ENCODE measurements at regions not wholly inside any gene's neighbourhood (a gene's known extent, or its start where the extent isn't known, plus 50 kb on each side); places are given as distances from the start of the nearest gene placed in this dataset.

GRCh38 chr9:81445331-81445921, 243.9 kb downstream of the TLE1 start:
- no peak for TF ChIP-seq CTCF (IDR thresholded peaks at IDR 0.05)
- no peak for TF ChIP-seq POLR2A (IDR thresholded peaks at IDR 0.05)
